Fibroblast of lung (primary cell): ENCODE measurements at regions not wholly inside any gene's neighbourhood (a gene's known extent, or its start where the extent isn't known, plus 50 kb on each side); places are given as distances from the start of the nearest gene placed in this dataset.

Source experiments
- DNase-seq, 2 donors: peaks; one replicate each; pipeline versions ENCODE4 v3.0.0 to v3.0.0-alpha.2; 2010; ENCODE audit warnings: low read depth in 2 of 2
- H2AFZ ChIP-seq: 2 replicates; pipeline ENCODE4 v1.5.1; 2012; ENCODE audit warnings: low read length, control low read depth, inconsistent platforms
- H3K27ac ChIP-seq: 2 replicates; pipeline ENCODE4 v1.5.1; 2011; ENCODE audit warnings: low read length, control low read depth; ENCODE audit not compliant: insufficient read depth
- H3K27me3 ChIP-seq: 2 replicates; pipeline ENCODE4 v1.5.1; 2011; ENCODE audit warnings: mild to moderate bottlenecking, low read length; ENCODE audit not compliant: control insufficient read depth, insufficient read depth
- H3K36me3 ChIP-seq: 2 replicates; pipeline ENCODE4 v1.5.1; 2011; ENCODE audit warnings: low read length; ENCODE audit not compliant: control insufficient read depth, insufficient read depth
- H3K4me1 ChIP-seq: 2 replicates; pipeline ENCODE4 v1.5.1; 2011; ENCODE audit warnings: low read length; ENCODE audit not compliant: control insufficient read depth, insufficient read depth; ENCODE audit errors: extremely low read depth
- H3K4me2 ChIP-seq: 2 replicates; pipeline ENCODE4 v1.5.1; 2011; ENCODE audit warnings: low read length, control low read depth; ENCODE audit not compliant: insufficient read depth; ENCODE audit errors: extremely low read depth
- H3K4me3 ChIP-seq, 4 experiments: fragments of 200-600 bp in 1 of 4; sonication (generic) in 1 of 4; replicated peaks in 1 of 4; 2 replicates each; pipeline ENCODE4 v1.5.1; 2011 to 2016; ENCODE audit warnings: low read length in 4 of 4, low read depth in 3 of 4, mild to moderate bottlenecking in 3 of 4, control low read depth in 2 of 4, inconsistent platforms in 1 of 4, mixed read lengths in 1 of 4; ENCODE audit not compliant: insufficient read depth in 1 of 4; ENCODE audit errors: control extremely low read depth in 1 of 4
- H3K79me2 ChIP-seq: 2 replicates; pipeline ENCODE4 v1.5.1; 2012; ENCODE audit warnings: mild to moderate bottlenecking, low read length, inconsistent platforms; ENCODE audit not compliant: control insufficient read depth, insufficient read depth
- H3K9ac ChIP-seq: 2 replicates; pipeline ENCODE4 v1.5.1; 2011; ENCODE audit warnings: mild to moderate bottlenecking, low read length, control low read depth; ENCODE audit not compliant: insufficient read depth
- H3K9me3 ChIP-seq: 2 replicates; pipeline ENCODE4 v1.5.1; 2012; ENCODE audit warnings: low read depth, low read length; ENCODE audit not compliant: control insufficient read depth, insufficient read depth
- H4K20me1 ChIP-seq: 2 replicates; pipeline ENCODE4 v1.5.1; 2011; ENCODE audit warnings: low read length; ENCODE audit not compliant: control insufficient read depth, insufficient read depth; ENCODE audit errors: extremely low read depth
- CTCF ChIP-seq, 2 donors: IDR thresholded peaks in 1 of 2; conservative IDR thresholded peaks in 1 of 2; 1 replicate in 1 of 2; 2 replicates in 1 of 2; pipeline ENCODE4 v1.5.1; 2011 to 2012; ENCODE audit warnings: low read length in 2 of 2, control low read depth in 1 of 2, inconsistent platforms in 1 of 2, low read depth in 1 of 2, mild to moderate bottlenecking in 1 of 2
- EZH2 ChIP-seq: IDR thresholded peaks from 2 replicates; pipeline ENCODE4 v1.5.1; 2012; ENCODE audit warnings: low read length, control low read depth, mild to moderate bottlenecking; ENCODE audit errors: missing control alignments

- peaks cover 3% of the 10 kb centered on the region for H3K4me1 ChIP-seq
- H3K27ac ChIP-seq = no peak overlapping the region
- DNase-seq = no peak
- H3K9me3 ChIP-seq = no peaks in the 10 kb centered on the region
- H3K36me3 ChIP-seq = no peaks in the 10 kb centered on the region
- no peak for TF ChIP-seq CTCF (conservative IDR thresholded peaks at IDR 0.05 in 1 of 2, IDR thresholded peaks at IDR 0.05 in 1 of 2; ENCODE audit: low read depth in 1 of 2, low read length in 2 of 2)
- TF ChIP-seq EZH2 = no peak
- no peak overlapping the region for H2AFZ ChIP-seq
- no peaks in the 10 kb centered on the region for H3K79me2 ChIP-seq
- no peaks in the 10 kb centered on the region for H4K20me1 ChIP-seq
- no peak overlapping the region for H3K4me2 ChIP-seq
- H3K9ac ChIP-seq = no peak overlapping the region
- peaks cover 2% of the 10 kb centered on the region for H3K27me3 ChIP-seq
- H3K4me3 ChIP-seq = no peak overlapping the region
These were observed 66.5 kb downstream of the TNFAIP2 start for GRCh38 chr14:103189481-103190470.

GRCh38 chr14:103190741-103191140 is 67.5 kb downstream of the TNFAIP2 start:
- Histone ChIP-seq H3K27ac (no peak overlapping the region), H3K4me2 (no peak overlapping the region), H3K79me2 (no peaks in the 10 kb centered on the region), H3K4me1 (peaks cover 3% of the 10 kb centered on the region), H3K9me3 (no peaks in the 10 kb centered on the region), H3K36me3 (no peaks in the 10 kb centered on the region), H3K9ac (no peak overlapping the region), H4K20me1 (no peaks in the 10 kb centered on the region), H3K4me3 (no peak overlapping the region), H2AFZ (no peak overlapping the region), H3K27me3 (peaks cover 2% of the 10 kb centered on the region)
- DNase-seq = no peak
- no peak for TF ChIP-seq EZH2
- no peak for TF ChIP-seq CTCF (conservative IDR thresholded peaks at IDR 0.05 in 1 of 2, IDR thresholded peaks at IDR 0.05 in 1 of 2; ENCODE audit: low read depth in 1 of 2, low read length in 2 of 2)

- Histone ChIP-seq H3K9me3 (no peaks in the 10 kb centered on the region), H3K79me2 (no peaks in the 10 kb centered on the region), H3K27me3 (peaks cover 2% of the 10 kb centered on the region), H3K4me1 (peaks cover 3% of the 10 kb centered on the region), H3K4me3 (no peak overlapping the region), H3K36me3 (no peaks in the 10 kb centered on the region), H3K27ac (no peak overlapping the region), H3K4me2 (no peak overlapping the region), H2AFZ (no peak overlapping the region), H4K20me1 (no peaks in the 10 kb centered on the region), H3K9ac (no peak overlapping the region)
- no peak for TF ChIP-seq CTCF (conservative IDR thresholded peaks at IDR 0.05 in 1 of 2, IDR thresholded peaks at IDR 0.05 in 1 of 2; ENCODE audit: low read depth in 1 of 2, low read length in 2 of 2)
- no peak for DNase-seq
These were observed 68.6 kb downstream of the TNFAIP2 start for GRCh38 chr14:103191844-103192243.
